Bronchial epithelial cell (primary cell): ENCODE measurements at regions not wholly inside any gene's neighbourhood (a gene's known extent, or its start where the extent isn't known, plus 50 kb on each side); places are given as distances from the start of the nearest gene placed in this dataset.

Source experiments
- DNase-seq: peaks from one replicate; pipeline ENCODE4 v3.0.0-alpha.2; 2010; ENCODE audit warnings: low read depth
- FAIRE-seq: peaks from 2 replicates; lab custom pipeline; 2011; peaks lifted over from hg19 to GRCh38; lab: Jason Lieb, UNC
- H3K27me3 ChIP-seq: 2 replicates; pipeline ENCODE4 v1.5.1; 2011; ENCODE audit warnings: low read length; ENCODE audit not compliant: control insufficient read depth, insufficient read depth
- H3K36me3 ChIP-seq: 2 replicates; pipeline ENCODE4 v1.5.1; 2011; ENCODE audit warnings: low read length; ENCODE audit not compliant: control insufficient read depth, insufficient read depth
- H3K4me3 ChIP-seq: 2 replicates; pipeline ENCODE4 v1.5.1; 2011; ENCODE audit warnings: mild to moderate bottlenecking, low read depth, low read length, control low read depth
- TF ChIP-seq, protein P1 (sequence below): IDR thresholded peaks from 2 replicates; pipeline ENCODE4 v1.5.1; 2011; ENCODE audit warnings: mild to moderate bottlenecking, moderate library complexity, low read length, control low read depth, inconsistent platforms; ENCODE audit not compliant: insufficient read depth, severe bottlenecking

DNA sequence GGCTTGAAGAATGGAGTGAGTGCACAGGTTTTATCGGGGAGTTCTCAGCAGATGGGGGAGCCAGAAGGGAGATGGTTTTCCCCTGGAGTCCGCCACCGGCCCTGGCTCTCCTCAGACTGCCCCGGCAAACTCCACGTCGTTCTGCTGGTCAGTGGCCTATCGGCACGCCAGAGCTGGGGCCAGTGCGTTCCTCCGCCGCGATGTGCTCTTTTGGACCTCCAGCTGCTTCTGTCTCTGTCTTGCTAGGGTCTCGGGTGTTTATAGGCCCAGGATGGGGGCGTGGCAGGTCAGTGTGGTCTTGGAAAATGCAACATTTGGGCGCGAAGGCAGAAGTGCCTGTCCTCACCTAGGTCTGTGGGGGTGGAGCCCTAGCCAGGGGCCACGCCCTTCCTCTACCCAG, 53.0 kb upstream of the ADTRP start:
- FAIRE-seq = no peak

DNA sequence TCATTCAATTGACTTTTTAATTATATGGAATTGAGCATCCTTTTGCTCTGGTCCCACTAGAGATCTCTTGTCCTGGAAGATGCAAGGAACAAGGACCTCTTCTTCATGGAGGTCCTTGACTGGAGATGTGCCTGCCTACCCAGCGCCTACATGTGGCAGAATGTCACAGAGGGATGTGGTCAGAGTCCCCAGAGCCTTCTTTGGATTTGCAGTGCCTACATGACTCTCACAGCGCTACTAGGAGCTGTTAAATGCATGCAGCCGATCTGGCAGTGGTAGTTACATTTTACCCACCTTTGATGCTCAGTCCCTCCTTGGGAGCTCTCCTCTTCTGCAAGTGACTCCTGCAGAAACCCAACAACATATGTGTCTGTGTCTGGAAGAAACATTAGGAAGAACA, 51.9 kb upstream of the ADTRP start:
- no peak overlapping the region for H3K4me3 ChIP-seq
- DNase-seq = no peak
- FAIRE-seq = no peak
- H3K27me3 ChIP-seq = no peaks in the 10 kb centered on the region
- H3K36me3 ChIP-seq = no peaks in the 10 kb centered on the region
- TF ChIP-seq, protein P1, sequence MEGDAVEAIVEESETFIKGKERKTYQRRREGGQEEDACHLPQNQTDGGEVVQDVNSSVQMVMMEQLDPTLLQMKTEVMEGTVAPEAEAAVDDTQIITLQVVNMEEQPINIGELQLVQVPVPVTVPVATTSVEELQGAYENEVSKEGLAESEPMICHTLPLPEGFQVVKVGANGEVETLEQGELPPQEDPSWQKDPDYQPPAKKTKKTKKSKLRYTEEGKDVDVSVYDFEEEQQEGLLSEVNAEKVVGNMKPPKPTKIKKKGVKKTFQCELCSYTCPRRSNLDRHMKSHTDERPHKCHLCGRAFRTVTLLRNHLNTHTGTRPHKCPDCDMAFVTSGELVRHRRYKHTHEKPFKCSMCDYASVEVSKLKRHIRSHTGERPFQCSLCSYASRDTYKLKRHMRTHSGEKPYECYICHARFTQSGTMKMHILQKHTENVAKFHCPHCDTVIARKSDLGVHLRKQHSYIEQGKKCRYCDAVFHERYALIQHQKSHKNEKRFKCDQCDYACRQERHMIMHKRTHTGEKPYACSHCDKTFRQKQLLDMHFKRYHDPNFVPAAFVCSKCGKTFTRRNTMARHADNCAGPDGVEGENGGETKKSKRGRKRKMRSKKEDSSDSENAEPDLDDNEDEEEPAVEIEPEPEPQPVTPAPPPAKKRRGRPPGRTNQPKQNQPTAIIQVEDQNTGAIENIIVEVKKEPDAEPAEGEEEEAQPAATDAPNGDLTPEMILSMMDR = no peak

More for the DNA sequence above, 53.0 kb upstream of the ADTRP start:
- Histone ChIP-seq H3K4me3 (no peak overlapping the region), H3K27me3 (no peaks in the 10 kb centered on the region), H3K36me3 (no peaks in the 10 kb centered on the region)
- TF ChIP-seq, protein P1 = no peak
- no peak for DNase-seq

DNA sequence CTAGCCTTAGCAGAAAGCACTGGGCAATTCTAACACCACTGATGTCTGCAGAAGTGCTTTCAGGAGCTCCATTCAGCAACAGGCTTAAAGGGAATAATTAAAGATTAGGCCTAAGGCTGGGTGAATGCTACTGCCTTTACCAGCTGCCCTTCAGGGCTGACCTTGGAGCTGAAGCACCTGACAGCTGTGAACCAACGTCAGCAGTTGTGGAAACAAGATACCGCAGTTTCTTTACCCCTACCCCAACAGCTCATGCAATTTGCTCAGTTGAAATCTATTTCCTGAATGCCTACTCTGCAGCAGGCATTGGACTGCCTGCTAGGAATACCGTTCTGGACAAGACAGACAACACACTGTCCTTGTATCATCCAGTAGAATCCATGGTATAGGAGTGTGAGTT, 51.5 kb upstream of the ADTRP start:
- DNase-seq (no peak), FAIRE-seq (peak; percentile 66)
- H3K36me3 ChIP-seq = no peaks in the 10 kb centered on the region
- no peaks in the 10 kb centered on the region for H3K27me3 ChIP-seq
- H3K4me3 ChIP-seq = no peak overlapping the region
- TF ChIP-seq, protein P1 = no peak

DNA sequence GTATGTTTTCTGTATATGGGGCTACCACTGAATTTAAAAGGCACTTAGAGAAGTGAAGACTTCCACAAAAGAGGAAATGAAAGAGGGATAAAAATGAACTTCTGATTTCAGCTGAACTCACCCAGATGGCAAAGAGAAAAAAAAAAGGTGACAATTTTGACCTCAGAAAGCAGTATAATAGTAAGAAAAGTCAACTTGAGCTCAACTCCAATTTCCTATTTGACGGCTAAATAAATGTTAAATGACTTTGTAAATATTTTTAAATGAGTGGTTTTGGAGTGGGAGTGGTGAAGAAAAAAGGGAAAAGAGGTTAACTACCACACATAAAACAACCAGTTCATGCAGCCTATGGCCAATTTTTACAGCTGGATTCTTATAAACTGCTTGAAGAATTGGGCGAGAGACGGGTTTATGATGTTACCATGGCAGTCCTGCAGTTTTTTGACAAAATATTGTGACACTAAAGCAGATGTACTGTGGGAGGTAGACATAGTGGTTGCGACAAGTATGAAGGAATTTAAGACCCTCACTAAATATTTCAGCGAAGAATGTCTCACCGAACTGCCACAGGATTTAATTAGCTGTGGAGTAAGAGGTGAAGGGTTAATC, 49.8 kb upstream of the ADTRP start:
- Histone ChIP-seq H3K4me3 (no peak overlapping the region), H3K36me3 (no peaks in the 10 kb centered on the region), H3K27me3 (no peaks in the 10 kb centered on the region)
- DNase-seq (no peak), FAIRE-seq (no peak)
- TF ChIP-seq, protein P1 = no peak
